B cell (primary cell): ENCODE measurements at regions not wholly inside any gene's neighbourhood (a gene's known extent, or its start where the extent isn't known, plus 50 kb on each side); places are given as distances from the start of the nearest gene placed in this dataset.

Experiments used
- ATAC-seq: fragments of 200-7000 bp; cut with Tn5 transposase; one replicate; pipeline ENCODE4 v1.10.0; 2021; ENCODE audit warnings: low read depth, mild to moderate bottlenecking, moderate number of reproducible peaks, moderate library complexity
- CTCF ChIA-PET: fragments of 350-600 bp; sonication (Branson Sonifier 250); formaldehyde crosslinking; loops from one replicate; lab custom pipeline; 2021; ENCODE audit warnings: antibody characterized with exemption, inconsistent platforms; lab: Charles Lee
- POLR2A ChIA-PET: fragments of 350-600 bp; sonication (Branson Sonifier 250); formaldehyde crosslinking; loops from one replicate; lab custom pipeline; 2021; ENCODE audit warnings: antibody characterized with exemption; lab: Charles Lee
- DNase-seq: peaks from one replicate; pipeline ENCODE4 v3.0.0; 2013
- H2AFZ ChIP-seq: 2 replicates; pipeline ENCODE4 v1.6.1; 2012; ENCODE audit warnings: mild to moderate bottlenecking, low read depth, low read length; ENCODE audit not compliant: insufficient read depth, poor library complexity, severe bottlenecking
- H3K27ac ChIP-seq, 2 donors: 1 replicate in 1 of 2; 2 replicates in 1 of 2; pipeline ENCODE4 v1.5.1; 2012 to 2013; ENCODE audit warnings: low read length in 2 of 2, mild to moderate bottlenecking in 2 of 2, moderate library complexity in 1 of 2
- H3K27me3 ChIP-seq, 4 experiments: fragments of 200-600 bp in 1 of 4; sonication (generic) in 1 of 4; replicated peaks in 1 of 4; 1 replicate in 2 of 4; 2 replicates in 2 of 4; pipeline versions ENCODE4 v1.6.1 to v1.7.0; 2013 to 2016; ENCODE audit warnings: low read length in 3 of 4, mild to moderate bottlenecking in 2 of 4, mixed read lengths in 1 of 4, moderate library complexity in 1 of 4; ENCODE audit not compliant: insufficient read depth in 4 of 4, control insufficient read depth in 3 of 4; ENCODE audit errors: control extremely low read depth in 1 of 4
- H3K36me3 ChIP-seq, 2 experiments: replicated peaks in 1 of 2; 1 replicate in 1 of 2; 2 replicates in 1 of 2; pipeline versions ENCODE4 v1.6.1 to v1.7.1; 2013; ENCODE audit warnings: low read length in 1 of 2; ENCODE audit not compliant: insufficient read depth in 2 of 2, control insufficient read depth in 1 of 2; ENCODE audit errors: control extremely low read depth in 1 of 2, extremely low read depth in 1 of 2
- H3K4me1 ChIP-seq, 2 donors: fragments of 200-600 bp in 1 of 2; sonication (generic) in 1 of 2; 1 replicate in 1 of 2; 2 replicates in 1 of 2; pipeline versions ENCODE4 v1.5.1 to v1.6.1; 2013 to 2017; ENCODE audit warnings: low read length in 2 of 2; ENCODE audit not compliant: control insufficient read depth in 2 of 2, insufficient read depth in 2 of 2
- H3K4me2 ChIP-seq: replicated peaks from 2 replicates; pipeline ENCODE3; 2012; ENCODE audit warnings: mild to moderate bottlenecking, low read depth, low read length; ENCODE audit not compliant: poor library complexity, severe bottlenecking
- H3K4me3 ChIP-seq, 5 experiments: fragments of 200-600 bp in 1 of 5; sonication (generic) in 1 of 5; 1 replicate in 3 of 5; 2 replicates in 2 of 5; pipeline versions ENCODE4 v1.5.1 to v1.7.0; 2011 to 2016; ENCODE audit warnings: low read length in 4 of 5, mild to moderate bottlenecking in 4 of 5, low read depth in 2 of 5, control low read depth in 1 of 5, moderate library complexity in 1 of 5; ENCODE audit not compliant: insufficient read depth in 1 of 5; ENCODE audit errors: control extremely low read depth in 1 of 5, extremely low read depth in 1 of 5
- H3K79me2 ChIP-seq: fragments of 200-600 bp; sonication (generic); one replicate; pipeline ENCODE4 v1.6.0; 2016; ENCODE audit warnings: low read length; ENCODE audit not compliant: control insufficient read depth, insufficient read depth
- H3K9ac ChIP-seq: fragments of 200-600 bp; sonication (generic); 2 replicates; pipeline ENCODE4 v1.6.1; 2017; ENCODE audit warnings: mild to moderate bottlenecking, low read length, moderate library complexity
- H3K9me3 ChIP-seq, 3 donors: one replicate each; pipeline versions ENCODE4 v1.6.1 to v1.7.1; 2013; ENCODE audit warnings: low read length in 2 of 3; ENCODE audit not compliant: control insufficient read depth in 2 of 3, insufficient read depth in 1 of 3; ENCODE audit errors: control extremely low read depth in 1 of 3
- H4K20me1 ChIP-seq: 2 replicates; pipeline ENCODE4 v1.6.0; 2012; ENCODE audit warnings: mild to moderate bottlenecking, low read length; ENCODE audit not compliant: insufficient read depth, control insufficient read depth, poor library complexity, severe bottlenecking
- H3K27ac Mint-ChIP-seq: one replicate; pipeline ENCODE4 v1.8.0; 2021; ENCODE audit warnings: mixed read lengths
- H3K27me3 Mint-ChIP-seq: one replicate; pipeline ENCODE4 v1.8.0; 2021; ENCODE audit warnings: mixed read lengths
- H3K4me1 Mint-ChIP-seq: one replicate; pipeline ENCODE4 v1.8.0; 2021; ENCODE audit warnings: mixed read lengths
- H3K4me3 Mint-ChIP-seq: one replicate; pipeline ENCODE4 v1.8.0; 2021; ENCODE audit warnings: mixed read lengths
- H3K9me3 Mint-ChIP-seq: one replicate; pipeline ENCODE4 v1.8.0; 2022; ENCODE audit warnings: mixed read lengths; ENCODE audit not compliant: insufficient read depth
- EZH2 ChIP-seq: IDR thresholded peaks from 2 replicates; pipeline ENCODE4 v1.6.1; 2012; ENCODE audit warnings: borderline replicate concordance, low read depth, mild to moderate bottlenecking, moderate library complexity, low read length; ENCODE audit not compliant: insufficient read depth, poor library complexity, severe bottlenecking
- WGBS: methylation state at CpG from one replicate; pipeline ENCODE4 v1.1.5; 2013; ENCODE audit warnings: missing lambda C conversion rate; ENCODE audit not compliant: insufficient coverage; 5-methylcytosine and 5-hydroxymethylcytosine counted together
- intact Hi-C: fragments of 100-400 bp; cut with micrococcal nuclease; formaldehyde crosslinking; loops from one replicate; pipeline ENCODE4 v1.10.0; 2022
- TF ChIP-seq, protein P1 (sequence below): fragments of 200-600 bp; IDR thresholded peaks from one replicate; pipeline ENCODE4 v1.8.0; 2022; ENCODE audit warnings: antibody characterized with exemption, mild to moderate bottlenecking

DNA sequence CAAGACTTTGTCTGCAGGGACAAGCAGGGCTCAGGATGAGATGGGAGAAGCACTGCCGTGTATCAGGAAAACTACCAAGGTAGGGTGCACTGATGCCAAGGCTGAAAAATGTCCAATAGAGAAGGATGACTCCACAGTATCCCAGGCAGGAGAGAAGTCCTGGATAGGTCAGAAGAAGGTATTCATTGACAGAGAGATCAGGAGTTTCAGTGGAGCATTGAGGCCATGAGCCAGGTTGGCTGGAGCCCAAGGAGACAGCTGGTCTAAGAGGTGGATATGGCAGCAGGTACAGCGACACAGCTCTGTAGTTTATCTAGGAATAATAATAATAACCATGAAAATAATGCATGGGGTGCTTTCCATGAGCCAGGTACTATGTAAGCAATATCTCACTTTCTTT is 180.9 kb downstream of the EXOC5 start:
- H3K9me3 ChIP-seq = peaks cover 0 to 4% (median 0%) of the 10 kb centered on the region in 3 donors
- 100% methylated on average over 1 of the region's 2 CpGs for WGBS
- H3K27me3 Mint-ChIP-seq = peaks cover 6% of the 10 kb centered on the region
- TF ChIP-seq, protein P1, sequence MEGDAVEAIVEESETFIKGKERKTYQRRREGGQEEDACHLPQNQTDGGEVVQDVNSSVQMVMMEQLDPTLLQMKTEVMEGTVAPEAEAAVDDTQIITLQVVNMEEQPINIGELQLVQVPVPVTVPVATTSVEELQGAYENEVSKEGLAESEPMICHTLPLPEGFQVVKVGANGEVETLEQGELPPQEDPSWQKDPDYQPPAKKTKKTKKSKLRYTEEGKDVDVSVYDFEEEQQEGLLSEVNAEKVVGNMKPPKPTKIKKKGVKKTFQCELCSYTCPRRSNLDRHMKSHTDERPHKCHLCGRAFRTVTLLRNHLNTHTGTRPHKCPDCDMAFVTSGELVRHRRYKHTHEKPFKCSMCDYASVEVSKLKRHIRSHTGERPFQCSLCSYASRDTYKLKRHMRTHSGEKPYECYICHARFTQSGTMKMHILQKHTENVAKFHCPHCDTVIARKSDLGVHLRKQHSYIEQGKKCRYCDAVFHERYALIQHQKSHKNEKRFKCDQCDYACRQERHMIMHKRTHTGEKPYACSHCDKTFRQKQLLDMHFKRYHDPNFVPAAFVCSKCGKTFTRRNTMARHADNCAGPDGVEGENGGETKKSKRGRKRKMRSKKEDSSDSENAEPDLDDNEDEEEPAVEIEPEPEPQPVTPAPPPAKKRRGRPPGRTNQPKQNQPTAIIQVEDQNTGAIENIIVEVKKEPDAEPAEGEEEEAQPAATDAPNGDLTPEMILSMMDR = no peak
- no peak for TF ChIP-seq EZH2
- no peak overlapping the region for H3K27ac Mint-ChIP-seq
- ATAC-seq = no peak
- H3K4me2 ChIP-seq = no peak overlapping the region
- H3K79me2 ChIP-seq = no peaks in the 10 kb centered on the region
- H3K4me1 ChIP-seq = no peaks in the 10 kb centered on the region
- no peak overlapping the region for H3K9ac ChIP-seq
- no peaks in the 10 kb centered on the region for H3K4me1 Mint-ChIP-seq
- ChIA-PET POLR2A (no interaction called here), CTCF (no interaction called here)
- H3K27me3 ChIP-seq = peaks cover 0 to 2% (median 0%) of the 10 kb centered on the region in 4 experiments
- intact Hi-C loops = no loop called here
- no peaks in the 10 kb centered on the region for H4K20me1 ChIP-seq
- H3K27ac ChIP-seq = no peak overlapping the region
- H3K36me3 ChIP-seq = no peaks in the 10 kb centered on the region
- DNase-seq = no peak
- H3K9me3 Mint-ChIP-seq = no peaks in the 10 kb centered on the region
- H3K4me3 ChIP-seq = no peak overlapping the region
- no peak overlapping the region for H3K4me3 Mint-ChIP-seq
- H2AFZ ChIP-seq = no peak overlapping the region

DNA sequence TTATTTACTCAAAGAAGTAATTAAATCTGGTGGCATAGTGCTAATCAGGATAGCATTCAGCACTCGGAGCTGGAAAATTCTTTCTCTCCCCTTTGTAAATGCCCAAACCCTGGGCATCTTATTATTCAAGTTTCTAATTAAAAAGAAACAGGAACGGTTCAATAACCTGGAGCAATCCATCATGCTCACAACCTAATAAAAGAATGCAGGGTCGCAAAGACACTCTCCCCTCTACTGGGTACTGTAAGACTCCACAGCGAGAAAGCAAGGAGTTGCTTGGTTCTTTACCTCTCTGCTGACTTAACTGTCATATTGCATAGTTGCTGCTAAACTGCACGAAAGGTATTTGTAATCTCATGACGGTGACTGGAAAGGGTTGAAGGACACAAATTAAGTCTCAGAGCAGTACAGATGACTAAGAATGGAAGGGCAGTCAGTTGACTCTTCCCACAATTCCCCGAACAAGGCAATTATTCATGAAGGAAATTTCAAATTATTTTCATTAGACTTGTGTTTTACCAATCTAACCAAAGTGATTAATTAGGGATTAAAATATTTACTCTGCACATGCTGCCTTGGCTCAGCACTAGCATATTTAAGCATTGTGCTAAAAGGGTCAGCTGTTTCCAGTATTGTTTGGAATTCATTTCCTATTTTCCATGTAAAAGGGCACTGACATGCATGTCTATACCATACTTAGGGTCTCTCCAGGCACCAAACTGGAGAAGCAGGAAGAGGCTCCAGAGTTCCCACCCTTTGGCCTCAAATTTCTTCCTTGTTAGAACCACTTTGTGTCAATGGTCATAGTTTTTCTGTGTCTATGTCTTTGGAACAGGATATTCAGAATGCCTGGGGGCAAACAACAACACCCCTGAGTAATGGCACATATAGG is 182.2 kb downstream of the EXOC5 start:
- 88% methylated on average over 6 of the region's 7 CpGs for WGBS

More for the DNA sequence above, 182.2 kb downstream of the EXOC5 start:
- H3K79me2 ChIP-seq = no peaks in the 10 kb centered on the region
- Mint-ChIP-seq H3K4me1 (no peaks in the 10 kb centered on the region), H3K27me3 (peaks cover 12% of the 10 kb centered on the region), H3K27ac (no peak overlapping the region), H3K9me3 (no peaks in the 10 kb centered on the region), H3K4me3 (no peak overlapping the region)
- H3K4me1 ChIP-seq = no peaks in the 10 kb centered on the region
- H3K9ac ChIP-seq = no peak overlapping the region
- TF ChIP-seq, protein P1 = no peak
- TF ChIP-seq EZH2 = no peak
- H4K20me1 ChIP-seq = no peaks in the 10 kb centered on the region
- POLR2A ChIA-PET = no interaction called here
- peaks cover 0 to 4% (median 0%) of the 10 kb centered on the region in 3 donors for H3K9me3 ChIP-seq
- intact Hi-C loops = no loop called here
- DNase-seq = no peak
- H3K36me3 ChIP-seq = no peaks in the 10 kb centered on the region
- peaks cover 0 to 5% (median 0%) of the 10 kb centered on the region in 4 experiments for H3K27me3 ChIP-seq
- H3K4me2 ChIP-seq = no peak overlapping the region
- CTCF ChIA-PET = no interaction called here
- H3K27ac ChIP-seq = no peak overlapping the region
- H3K4me3 ChIP-seq = no peak overlapping the region
- no peak for ATAC-seq
- no peak overlapping the region for H2AFZ ChIP-seq
